ENCODE measurements at regions not wholly inside any gene's neighbourhood (a gene's known extent, or its start where the extent isn't known, plus 50 kb on each side); places are given as distances from the start of the nearest gene placed in this dataset.

GRCh38 chr6:22819209-22819608, 249.8 kb downstream of the HDGFL1 start:
- H2BK15ac ChIP-seq (ENCODE audit: low read depth, low read length) = no peak overlapping the region
- Mint-ChIP-seq H3K27me3 (ENCODE audit: low read depth) (no peaks in the 10 kb centered on the region), H3K4me1 (no peaks in the 10 kb centered on the region), H3K9me3 (no peaks in the 10 kb centered on the region; a peak in 1 of 5 replicates), H3K36me3 (ENCODE audit: insufficient read depth in 1 of 3, low read depth in 3 of 3) (peaks cover 0 to 5% (median 2%) of the 10 kb centered on the region in 3 experiments; a peak in 3 of 7 replicates), H3K27ac (no peak overlapping the region), H3K4me3 (no peak overlapping the region)
- no peak overlapping the region for H3T11ph ChIP-seq (ENCODE audit: low read length)
- no peaks in the 10 kb centered on the region for H4K20me1 ChIP-seq (ENCODE audit: control insufficient read depth, insufficient read depth, insufficient read length)
- no peak overlapping the region for H3K4ac ChIP-seq (ENCODE audit: low read depth, low read length)
- no peaks in the 10 kb centered on the region for H3K79me2 ChIP-seq (ENCODE audit: insufficient read depth, low read length)
- H4K91ac ChIP-seq (ENCODE audit: insufficient read length, low read depth, low read length) = no peak overlapping the region
- no peak overlapping the region for H4K5ac ChIP-seq (ENCODE audit: insufficient read length, low read depth, low read length)
- no peak overlapping the region for H3K14ac ChIP-seq (ENCODE audit: insufficient read depth, low read length)
- H4K8ac ChIP-seq (replicated peaks; ENCODE audit: insufficient read length, low read depth, low read length) = no peak overlapping the region
- H2AK5ac ChIP-seq (ENCODE audit: insufficient read length, low read length) = no peak overlapping the region
- H2BK120ac ChIP-seq (ENCODE audit: low read depth, low read length, poor library complexity, severe bottlenecking) = no peak overlapping the region
- H3K9me3 ChIP-seq (ENCODE audit: control insufficient read depth, low read depth, low read length) = no peaks in the 10 kb centered on the region
- DNase-seq = no peak
- H3K23ac ChIP-seq (ENCODE audit: insufficient read length, low read depth, low read length) = no peak overlapping the region
- no peak overlapping the region for H3K56ac ChIP-seq (ENCODE audit: insufficient read length, low read depth, low read length)
- no peak overlapping the region for H3K27ac ChIP-seq (ENCODE audit: insufficient read length, low read depth, low read length)
- no peaks in the 10 kb centered on the region for H3K4me1 ChIP-seq (ENCODE audit: insufficient read depth, low read length)
- H2AFZ ChIP-seq (ENCODE audit: low read length) = no peak overlapping the region
- H3K79me1 ChIP-seq (ENCODE audit: insufficient read depth, low read depth, low read length, poor library complexity, severe bottlenecking) = no peaks in the 10 kb centered on the region
- H3K27me3 ChIP-seq (ENCODE audit: insufficient read depth, low read length) = no peaks in the 10 kb centered on the region
- H3K18ac ChIP-seq (ENCODE audit: insufficient read length, low read depth, low read length) = no peak overlapping the region
- no CpG with 5 or more reads among the region's 1 CpG for WGBS (ENCODE audit: extremely low coverage, insufficient read length, low lambda C conversion rate)
- no peak overlapping the region for H2BK20ac ChIP-seq (ENCODE audit: low read depth, low read length, poor library complexity, severe bottlenecking)
- no peak overlapping the region for H3K4me2 ChIP-seq (ENCODE audit: insufficient read depth, insufficient read length, low read length)
- no peak overlapping the region for H2BK12ac ChIP-seq (ENCODE audit: insufficient read length, low read depth, low read length)
- H2BK5ac ChIP-seq (ENCODE audit: insufficient read length, low read length) = no peak overlapping the region
- TF ChIP-seq, protein P1, sequence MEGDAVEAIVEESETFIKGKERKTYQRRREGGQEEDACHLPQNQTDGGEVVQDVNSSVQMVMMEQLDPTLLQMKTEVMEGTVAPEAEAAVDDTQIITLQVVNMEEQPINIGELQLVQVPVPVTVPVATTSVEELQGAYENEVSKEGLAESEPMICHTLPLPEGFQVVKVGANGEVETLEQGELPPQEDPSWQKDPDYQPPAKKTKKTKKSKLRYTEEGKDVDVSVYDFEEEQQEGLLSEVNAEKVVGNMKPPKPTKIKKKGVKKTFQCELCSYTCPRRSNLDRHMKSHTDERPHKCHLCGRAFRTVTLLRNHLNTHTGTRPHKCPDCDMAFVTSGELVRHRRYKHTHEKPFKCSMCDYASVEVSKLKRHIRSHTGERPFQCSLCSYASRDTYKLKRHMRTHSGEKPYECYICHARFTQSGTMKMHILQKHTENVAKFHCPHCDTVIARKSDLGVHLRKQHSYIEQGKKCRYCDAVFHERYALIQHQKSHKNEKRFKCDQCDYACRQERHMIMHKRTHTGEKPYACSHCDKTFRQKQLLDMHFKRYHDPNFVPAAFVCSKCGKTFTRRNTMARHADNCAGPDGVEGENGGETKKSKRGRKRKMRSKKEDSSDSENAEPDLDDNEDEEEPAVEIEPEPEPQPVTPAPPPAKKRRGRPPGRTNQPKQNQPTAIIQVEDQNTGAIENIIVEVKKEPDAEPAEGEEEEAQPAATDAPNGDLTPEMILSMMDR (conservative IDR thresholded peaks at IDR 0.05) = no peak
- H3K9ac ChIP-seq (ENCODE audit: extremely low read depth, insufficient read length, low read length) = no peak overlapping the region
- H3K23me2 ChIP-seq (ENCODE audit: insufficient read length, low read depth, low read length, poor library complexity, severe bottlenecking) = no peaks in the 10 kb centered on the region
